Type B pancreatic cell (in vitro differentiated cells): ENCODE measurements at regions not wholly inside any gene's neighbourhood (a gene's known extent, or its start where the extent isn't known, plus 50 kb on each side); places are given as distances from the start of the nearest gene placed in this dataset.

ENCODE experiments used
- DNase-seq: peaks from one replicate; pipeline ENCODE4 v3.0.0; 2021; ENCODE audit warnings: mixed read lengths; ENCODE audit not compliant: unreplicated experiment; ENCODE audit errors: extremely low spot score
- H3K27ac Mint-ChIP-seq: 2 replicates; pipeline ENCODE4 v1.8.0; 2021; ENCODE audit warnings: mild to moderate bottlenecking, mixed read lengths
- H3K27me3 Mint-ChIP-seq: 2 replicates; pipeline ENCODE4 v1.8.0; 2021; ENCODE audit warnings: mixed read lengths
- H3K36me3 Mint-ChIP-seq: 2 replicates; pipeline ENCODE4 v1.8.0; 2021; ENCODE audit warnings: mixed read lengths
- H3K4me1 Mint-ChIP-seq: one replicate; pipeline ENCODE4 v1.8.0; 2021; ENCODE audit warnings: mixed read lengths; ENCODE audit not compliant: unreplicated experiment
- H3K4me3 Mint-ChIP-seq: 2 replicates; pipeline ENCODE4 v1.8.0; 2021; ENCODE audit warnings: mild to moderate bottlenecking, mixed read lengths
- H3K9me3 Mint-ChIP-seq: 2 replicates; pipeline ENCODE4 v1.8.0; 2021; ENCODE audit warnings: mixed read lengths
- CTCF ChIP-seq: fragments of 200-600 bp; sonication (generic); conservative IDR thresholded peaks from 2 replicates; pipeline ENCODE4 v1.5.0; 2021; ENCODE audit warnings: antibody characterized with exemption, mild to moderate bottlenecking

- Mint-ChIP-seq H3K4me1 (peaks cover 16% of the 10 kb centered on the region), H3K27ac (no peak overlapping the region), H3K9me3 (peaks cover 10% of the 10 kb centered on the region), H3K4me3 (no peak overlapping the region), H3K27me3 (peaks cover 19% of the 10 kb centered on the region), H3K36me3 (no peaks in the 10 kb centered on the region)
- DNase-seq, result no peak
- TF ChIP-seq CTCF, result no peak
These were observed 111.7 kb upstream of the CYRIA start for GRCh38 chr2:16777123-16777870.

- Mint-ChIP-seq H3K9me3 (peaks cover 5% of the 10 kb centered on the region), H3K4me1 (peaks cover 16% of the 10 kb centered on the region), H3K4me3 (no peak overlapping the region), H3K27me3 (peaks cover 14% of the 10 kb centered on the region), H3K36me3 (no peaks in the 10 kb centered on the region), H3K27ac (no peak overlapping the region)
- DNase-seq, result no peak
- TF ChIP-seq CTCF, result no peak
These were observed 110.2 kb upstream of the CYRIA start for GRCh38 chr2:16775899-16776231.

- peaks cover under 1% of the 10 kb centered on the region for H3K9me3 Mint-ChIP-seq
- H3K27ac Mint-ChIP-seq, result no peak overlapping the region
- peaks cover 16% of the 10 kb centered on the region for H3K4me1 Mint-ChIP-seq
- peaks cover 14% of the 10 kb centered on the region for H3K27me3 Mint-ChIP-seq
- no peaks in the 10 kb centered on the region for H3K36me3 Mint-ChIP-seq
- DNase-seq, result no peak
- H3K4me3 Mint-ChIP-seq, result no peak overlapping the region
- TF ChIP-seq CTCF, result peak; percentile 67
These were observed 109.6 kb upstream of the CYRIA start for GRCh38 chr2:16774980-16775898.

GRCh38 chr2:16774091-16774490, 108.5 kb upstream of the CYRIA start:
- Mint-ChIP-seq H3K9me3 (no peaks in the 10 kb centered on the region), H3K27me3 (peaks cover 17% of the 10 kb centered on the region), H3K27ac (no peak overlapping the region), H3K36me3 (no peaks in the 10 kb centered on the region), H3K4me1 (peaks cover 16% of the 10 kb centered on the region), H3K4me3 (no peak overlapping the region)
- no peak for TF ChIP-seq CTCF
- DNase-seq, result no peak

- no peak overlapping the region for H3K27ac Mint-ChIP-seq
- DNase-seq, result no peak
- no peaks in the 10 kb centered on the region for H3K9me3 Mint-ChIP-seq
- H3K36me3 Mint-ChIP-seq, result no peaks in the 10 kb centered on the region
- peaks cover 14% of the 10 kb centered on the region for H3K27me3 Mint-ChIP-seq
- H3K4me1 Mint-ChIP-seq, result peaks cover 16% of the 10 kb centered on the region
- no peak overlapping the region for H3K4me3 Mint-ChIP-seq
- peak; percentile 89 for TF ChIP-seq CTCF
These were observed 107.6 kb upstream of the CYRIA start for GRCh38 chr2:16773080-16773713.
